Skin of body (tissue), 1 donor: ENCODE measurements at regions not wholly inside any gene's neighbourhood (a gene's known extent, or its start where the extent isn't known, plus 50 kb on each side); places are given as distances from the start of the nearest gene placed in this dataset.
"Not testable (repeated sequence)": the region's sequence is repeated elsewhere in the genome, so short reads cannot be mapped to it uniquely, and the experiment has no call there.

ENCODE experiments used
- DNase-seq: peaks from one replicate; lab custom pipeline; 2025; lab: John Stamatoyannopoulos, UW

GRCh38 chr6:113363048-113363798, 493.9 kb upstream of the MARCKS start:
- no peak for DNase-seq

- no peak for DNase-seq
These were observed 493.3 kb upstream of the MARCKS start for GRCh38 chr6:113363866-113364265.

GRCh38 chr6:113364766-113365165, 492.4 kb upstream of the MARCKS start:
- DNase-seq, result no peak

GRCh38 chr6:113365191-113365590, 492.0 kb upstream of the MARCKS start:
- no peak for DNase-seq

GRCh38 chr6:113366505-113366904, 490.6 kb upstream of the MARCKS start:
- DNase-seq, result no peak

GRCh38 chr6:113370508-113371502, 486.3 kb upstream of the MARCKS start:
- no peak for DNase-seq

GRCh38 chr6:113375466-113375865, 481.7 kb upstream of the MARCKS start:
- DNase-seq, result not testable (repeated sequence)

GRCh38 chr6:113375950-113376846, 480.9 kb upstream of the MARCKS start:
- peak; percentile 96 for DNase-seq

GRCh38 chr6:113376847-113377165, 480.3 kb upstream of the MARCKS start:
- DNase-seq, result no peak

GRCh38 chr6:113377362-113377942, 479.7 kb upstream of the MARCKS start:
- no peak for DNase-seq

GRCh38 chr6:113380591-113380990, 476.6 kb upstream of the MARCKS start:
- DNase-seq, result no peak

GRCh38 chr6:113381232-113381631, 475.9 kb upstream of the MARCKS start:
- DNase-seq, result no peak

GRCh38 chr6:113381959-113382358, 475.2 kb upstream of the MARCKS start:
- DNase-seq, result peak; percentile 48

- no peak for DNase-seq
These were observed 473.4 kb upstream of the MARCKS start for GRCh38 chr6:113383701-113384100.

- DNase-seq, result peak; percentile 40
These were observed 472.1 kb upstream of the MARCKS start for GRCh38 chr6:113385020-113385431.

- DNase-seq, result no peak
These were observed 468.1 kb upstream of the MARCKS start for GRCh38 chr6:113388996-113389395.

- no peak for DNase-seq
These were observed 464.5 kb upstream of the MARCKS start for GRCh38 chr6:113392551-113393055.

- DNase-seq, result peak; percentile 60
These were observed 462.9 kb upstream of the MARCKS start for GRCh38 chr6:113394216-113394615.

GRCh38 chr6:113394729-113395128, 462.4 kb upstream of the MARCKS start:
- DNase-seq, result no peak

GRCh38 chr6:113396730-113397129, 460.4 kb upstream of the MARCKS start:
- no peak for DNase-seq

- peak; percentile 74 for DNase-seq
These were observed 459.9 kb upstream of the MARCKS start for GRCh38 chr6:113397236-113397635.
